ENCODE measurements at regions not wholly inside any gene's neighbourhood (a gene's known extent, or its start where the extent isn't known, plus 50 kb on each side); places are given as distances from the start of the nearest gene placed in this dataset.
"Not testable (repeated sequence)": the region's sequence is repeated elsewhere in the genome, so short reads cannot be mapped to it uniquely, and the experiment has no call there.

DNA sequence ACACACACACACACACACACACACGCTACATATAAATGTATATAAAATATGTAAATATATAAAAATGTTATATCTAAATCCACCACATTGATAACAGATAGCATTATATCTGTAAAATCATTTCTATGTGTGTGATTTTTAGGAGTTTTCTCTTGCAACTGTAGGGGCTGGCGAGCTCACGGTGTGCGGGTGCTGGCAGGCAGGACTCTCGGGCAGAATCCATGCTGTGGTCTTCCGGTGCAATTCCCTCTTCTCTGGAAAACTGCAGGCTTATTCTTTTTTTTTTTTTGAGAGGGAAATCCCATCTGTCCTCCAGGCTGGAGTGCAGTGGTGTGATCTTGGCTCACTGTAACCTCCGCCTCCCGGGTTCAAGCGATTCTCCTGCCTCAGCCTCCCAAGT is 205.8 kb downstream of the NPIPB11 start:
- H3F3A ChIP-seq (ENCODE audit: low read depth); H3K79me2 ChIP-seq (ENCODE audit: insufficient read depth, low read length); H3K4me1 ChIP-seq (ENCODE audit: insufficient read depth, low read length, poor library complexity, severe bottlenecking); H2AFZ ChIP-seq (ENCODE audit: low read length); H3K9me2 ChIP-seq (replicated peaks; ENCODE audit: low read depth, low read length); H3K9me3 ChIP-seq (ENCODE audit: insufficient read depth, low read depth, low read length); H3K27me3 ChIP-seq (ENCODE audit: insufficient read depth, low read length, poor library complexity, severe bottlenecking); H3K9ac ChIP-seq (ENCODE audit: low read depth, low read length, poor library complexity, severe bottlenecking); H3K4me3 ChIP-seq (ENCODE audit: low read length, poor library complexity, severe bottlenecking); H4K20me1 ChIP-seq (ENCODE audit: insufficient read depth, low read length, poor library complexity, severe bottlenecking); H3K4me2 ChIP-seq (ENCODE audit: low read depth, low read length, poor library complexity, severe bottlenecking); H3K36me3 ChIP-seq (ENCODE audit: insufficient read depth, low read length): not testable (repeated sequence)

DNA sequence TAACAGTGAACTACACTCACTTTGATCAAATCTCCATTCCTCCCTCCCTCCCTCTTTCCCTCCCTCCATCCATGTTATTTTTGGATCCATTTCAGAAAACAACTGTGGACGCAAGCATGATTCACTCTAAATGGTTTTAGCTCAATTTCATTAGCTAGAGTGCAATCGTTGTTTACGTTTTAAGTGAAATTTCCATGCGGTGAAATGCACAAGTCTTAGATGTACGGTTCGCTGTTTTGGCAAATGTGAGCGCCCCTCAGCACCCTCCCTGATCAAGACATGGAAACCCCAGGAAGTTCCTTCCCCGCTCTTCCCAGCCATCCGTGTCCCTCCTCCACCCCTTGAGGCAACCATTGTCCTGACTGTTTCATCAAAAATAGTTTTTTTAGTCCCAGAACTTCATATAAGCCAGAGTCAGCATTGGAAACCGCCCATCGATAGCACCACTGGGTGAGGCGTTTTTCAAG is 206.3 kb downstream of the NPIPB11 start:
- H2AFZ ChIP-seq (ENCODE audit: low read length), result not testable (repeated sequence)

DNA sequence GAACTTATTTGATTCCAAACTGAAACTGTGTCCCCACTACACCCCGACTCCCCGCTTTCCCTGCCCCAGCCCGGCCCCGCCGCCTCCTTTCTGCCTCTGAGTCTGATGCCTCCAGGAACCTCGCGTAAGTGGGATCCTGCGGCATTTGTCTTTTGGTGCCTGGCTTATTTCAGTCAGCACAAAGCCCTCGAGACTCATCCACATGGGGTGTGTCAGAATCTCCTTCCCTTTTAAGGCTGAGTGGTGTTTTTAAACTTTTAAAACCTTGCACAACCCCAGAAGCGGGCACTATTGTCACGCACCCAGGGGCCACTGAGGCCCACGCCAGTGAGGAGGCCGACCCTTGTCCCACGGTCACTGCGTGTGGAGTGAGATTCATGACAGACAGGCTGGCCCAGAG is 206.9 kb downstream of the NPIPB11 start:
- H4K20me1 ChIP-seq (ENCODE audit: insufficient read depth, low read length, poor library complexity, severe bottlenecking); H3K4me1 ChIP-seq (ENCODE audit: insufficient read depth, low read length, poor library complexity, severe bottlenecking); H2AFZ ChIP-seq (ENCODE audit: low read length); H3K36me3 ChIP-seq (ENCODE audit: insufficient read depth, low read length); H3K9me3 ChIP-seq (ENCODE audit: insufficient read depth, low read depth, low read length); H3K9ac ChIP-seq (ENCODE audit: low read depth, low read length, poor library complexity, severe bottlenecking); H3K27me3 ChIP-seq (ENCODE audit: insufficient read depth, low read length, poor library complexity, severe bottlenecking); H3F3A ChIP-seq (ENCODE audit: low read depth); H3K4me3 ChIP-seq (ENCODE audit: low read length, poor library complexity, severe bottlenecking); H3K79me2 ChIP-seq (ENCODE audit: insufficient read depth, low read length); H3K9me2 ChIP-seq (replicated peaks; ENCODE audit: low read depth, low read length); H3K4me2 ChIP-seq (ENCODE audit: low read depth, low read length, poor library complexity, severe bottlenecking): not testable (repeated sequence)

More for the DNA sequence above, 206.3 kb downstream of the NPIPB11 start:
- not testable (repeated sequence) for H3K9me2 ChIP-seq (replicated peaks; ENCODE audit: low read depth, low read length); H3K36me3 ChIP-seq (ENCODE audit: insufficient read depth, low read length); H3K27me3 ChIP-seq (ENCODE audit: insufficient read depth, low read length, poor library complexity, severe bottlenecking); H3K4me1 ChIP-seq (ENCODE audit: insufficient read depth, low read length, poor library complexity, severe bottlenecking); H3K79me2 ChIP-seq (ENCODE audit: insufficient read depth, low read length); H3K9ac ChIP-seq (ENCODE audit: low read depth, low read length, poor library complexity, severe bottlenecking); H3K4me3 ChIP-seq (ENCODE audit: low read length, poor library complexity, severe bottlenecking); H3F3A ChIP-seq (ENCODE audit: low read depth); H3K4me2 ChIP-seq (ENCODE audit: low read depth, low read length, poor library complexity, severe bottlenecking); H3K9me3 ChIP-seq (ENCODE audit: insufficient read depth, low read depth, low read length); H4K20me1 ChIP-seq (ENCODE audit: insufficient read depth, low read length, poor library complexity, severe bottlenecking)

DNA sequence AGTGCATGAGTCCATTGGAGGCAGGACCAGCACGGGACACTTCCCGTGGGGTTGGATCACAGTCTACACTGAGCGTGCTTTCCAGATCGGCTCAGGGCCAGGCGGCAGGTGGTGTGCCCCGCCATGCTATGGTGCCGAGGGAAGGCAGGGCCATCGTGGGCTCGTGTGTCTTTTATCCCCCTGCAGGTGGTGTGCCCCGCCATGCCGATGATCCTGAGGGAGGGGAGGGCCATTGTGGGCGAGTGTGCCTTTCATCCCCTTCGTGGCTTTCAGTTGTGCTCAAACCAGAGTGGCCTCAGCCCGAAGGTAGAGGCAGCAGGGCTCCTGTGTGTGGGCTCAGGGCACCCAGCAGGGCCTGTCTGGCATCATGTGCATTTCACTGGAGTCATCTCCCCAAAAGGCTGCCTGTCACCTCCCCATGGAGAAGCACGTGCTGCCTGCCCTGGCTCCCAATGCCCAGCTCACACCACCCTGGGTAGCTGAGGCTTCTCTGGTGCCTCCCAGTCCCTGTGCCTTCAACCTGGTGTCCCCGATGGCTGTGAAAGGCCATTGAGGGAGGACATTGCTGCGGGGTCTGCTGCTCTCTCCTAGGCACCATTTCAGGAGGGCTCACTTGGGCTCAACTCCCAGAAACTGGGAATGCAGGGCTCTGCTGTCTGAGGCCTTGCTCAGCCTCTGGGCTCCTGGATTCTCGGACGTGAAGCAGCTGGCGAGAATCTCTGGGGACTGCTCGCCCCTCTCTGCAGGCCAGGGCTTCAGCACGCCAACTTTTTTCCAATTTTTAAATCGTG is 207.6 kb downstream of the NPIPB11 start:
- Histone ChIP-seq H3K4me2 (ENCODE audit: low read depth, low read length, poor library complexity, severe bottlenecking) (no peak overlapping the region), H3K79me2 (ENCODE audit: insufficient read depth, low read length) (no peaks in the 10 kb centered on the region), H3K9me2 (replicated peaks; ENCODE audit: low read depth, low read length) (no peaks in the 10 kb centered on the region), H3F3A (ENCODE audit: low read depth) (no peaks in the 10 kb centered on the region), H3K9me3 (ENCODE audit: insufficient read depth, low read depth, low read length) (no peaks in the 10 kb centered on the region), H3K9ac (ENCODE audit: low read depth, low read length, poor library complexity, severe bottlenecking) (no peak overlapping the region), H3K4me1 (ENCODE audit: insufficient read depth, low read length, poor library complexity, severe bottlenecking) (no peaks in the 10 kb centered on the region), H3K27me3 (ENCODE audit: insufficient read depth, low read length, poor library complexity, severe bottlenecking) (no peaks in the 10 kb centered on the region), H3K36me3 (ENCODE audit: insufficient read depth, low read length) (no peaks in the 10 kb centered on the region), H2AFZ (ENCODE audit: low read length) (no peak overlapping the region), H3K4me3 (ENCODE audit: low read length, poor library complexity, severe bottlenecking) (no peak overlapping the region), H4K20me1 (ENCODE audit: insufficient read depth, low read length, poor library complexity, severe bottlenecking) (no peaks in the 10 kb centered on the region)
- TF ChIP-seq, protein P1, sequence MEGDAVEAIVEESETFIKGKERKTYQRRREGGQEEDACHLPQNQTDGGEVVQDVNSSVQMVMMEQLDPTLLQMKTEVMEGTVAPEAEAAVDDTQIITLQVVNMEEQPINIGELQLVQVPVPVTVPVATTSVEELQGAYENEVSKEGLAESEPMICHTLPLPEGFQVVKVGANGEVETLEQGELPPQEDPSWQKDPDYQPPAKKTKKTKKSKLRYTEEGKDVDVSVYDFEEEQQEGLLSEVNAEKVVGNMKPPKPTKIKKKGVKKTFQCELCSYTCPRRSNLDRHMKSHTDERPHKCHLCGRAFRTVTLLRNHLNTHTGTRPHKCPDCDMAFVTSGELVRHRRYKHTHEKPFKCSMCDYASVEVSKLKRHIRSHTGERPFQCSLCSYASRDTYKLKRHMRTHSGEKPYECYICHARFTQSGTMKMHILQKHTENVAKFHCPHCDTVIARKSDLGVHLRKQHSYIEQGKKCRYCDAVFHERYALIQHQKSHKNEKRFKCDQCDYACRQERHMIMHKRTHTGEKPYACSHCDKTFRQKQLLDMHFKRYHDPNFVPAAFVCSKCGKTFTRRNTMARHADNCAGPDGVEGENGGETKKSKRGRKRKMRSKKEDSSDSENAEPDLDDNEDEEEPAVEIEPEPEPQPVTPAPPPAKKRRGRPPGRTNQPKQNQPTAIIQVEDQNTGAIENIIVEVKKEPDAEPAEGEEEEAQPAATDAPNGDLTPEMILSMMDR (conservative IDR thresholded peaks at IDR 0.05; ENCODE audit: low read length), result no peak
- TF ChIP-seq EZH2phosphoT487 (IDR thresholded peaks at IDR 0.05; ENCODE audit: borderline replicate concordance), result no peak

All from Loucy (cell line).